ENCODE measurements at regions not wholly inside any gene's neighbourhood (a gene's known extent, or its start where the extent isn't known, plus 50 kb on each side); places are given as distances from the start of the nearest gene placed in this dataset.

GRCh38 chr18:2293109-2293839 is 278.0 kb downstream of the METTL4 start:
- no peak for TF ChIP-seq GABPA (IDR thresholded peaks at IDR 0.05; ENCODE audit: low read depth)
- TF ChIP-seq CTCF (IDR thresholded peaks at IDR 0.05; ENCODE audit: insufficient read depth, low read length) = no peak
- TF ChIP-seq POLR2AphosphoS5 (IDR thresholded peaks at IDR 0.05; ENCODE audit: low read depth) = no peak
- TF ChIP-seq SPI1 (IDR thresholded peaks at IDR 0.05; ENCODE audit: borderline replicate concordance, low read depth) = no peak
- TF ChIP-seq REST (IDR thresholded peaks at IDR 0.05; ENCODE audit: insufficient replicate concordance, low read depth) = no peak
- Histone ChIP-seq H3K27ac (replicated peaks) (no peak overlapping the region), H3K27me3 (ENCODE audit: insufficient read depth, poor library complexity, severe bottlenecking) (peaks cover 4% of the 10 kb centered on the region), H3K4me3 (replicated peaks; ENCODE audit: insufficient read depth, low read length) (no peak overlapping the region)
- no peak for DNase-seq (ENCODE audit: low read depth in 1 of 2, low spot score in 1 of 2)

- Histone ChIP-seq H3K4me3 (replicated peaks; ENCODE audit: insufficient read depth, low read length) (no peak overlapping the region), H3K27me3 (ENCODE audit: insufficient read depth, poor library complexity, severe bottlenecking) (no peaks in the 10 kb centered on the region), H3K27ac (replicated peaks) (no peak overlapping the region)
- no peak for DNase-seq (ENCODE audit: low read depth in 1 of 2, low spot score in 1 of 2)
- TF ChIP-seq POLR2AphosphoS5 (IDR thresholded peaks at IDR 0.05; ENCODE audit: low read depth) (no peak), CTCF (IDR thresholded peaks at IDR 0.05; ENCODE audit: insufficient read depth, low read length) (no peak), SPI1 (IDR thresholded peaks at IDR 0.05; ENCODE audit: borderline replicate concordance, low read depth) (no peak), REST (IDR thresholded peaks at IDR 0.05; ENCODE audit: insufficient replicate concordance, low read depth) (no peak), GABPA (IDR thresholded peaks at IDR 0.05; ENCODE audit: low read depth) (no peak)
Observed at GRCh38 chr18:2301316-2301715, 270.0 kb downstream of the METTL4 start.

- Histone ChIP-seq H3K4me3 (replicated peaks; ENCODE audit: insufficient read depth, low read length) (no peak overlapping the region), H3K27me3 (ENCODE audit: insufficient read depth, poor library complexity, severe bottlenecking) (no peaks in the 10 kb centered on the region), H3K27ac (replicated peaks) (no peak overlapping the region)
- DNase-seq (ENCODE audit: low read depth in 1 of 2, low spot score in 1 of 2) = no peak
- TF ChIP-seq REST (IDR thresholded peaks at IDR 0.05; ENCODE audit: insufficient replicate concordance, low read depth) = no peak
- TF ChIP-seq SPI1 (IDR thresholded peaks at IDR 0.05; ENCODE audit: borderline replicate concordance, low read depth) = no peak
- TF ChIP-seq GABPA (IDR thresholded peaks at IDR 0.05; ENCODE audit: low read depth) = no peak
- no peak for TF ChIP-seq CTCF (IDR thresholded peaks at IDR 0.05; ENCODE audit: insufficient read depth, low read length)
- no peak for TF ChIP-seq POLR2AphosphoS5 (IDR thresholded peaks at IDR 0.05; ENCODE audit: low read depth)
Observed at GRCh38 chr18:2302012-2302411, 269.3 kb downstream of the METTL4 start.

Measured in HL-60 (cell line).